DMS153 (cell line): ENCODE measurements at regions not wholly inside any gene's neighbourhood (a gene's known extent, or its start where the extent isn't known, plus 50 kb on each side); places are given as distances from the start of the nearest gene placed in this dataset.
A peak's percentile ranks its signal among the peaks of the same experiment; 100 is the strongest.

Experiments used
- DNase-seq: peaks from one replicate; lab custom pipeline; 2025; lab: John Stamatoyannopoulos, UW

DNA sequence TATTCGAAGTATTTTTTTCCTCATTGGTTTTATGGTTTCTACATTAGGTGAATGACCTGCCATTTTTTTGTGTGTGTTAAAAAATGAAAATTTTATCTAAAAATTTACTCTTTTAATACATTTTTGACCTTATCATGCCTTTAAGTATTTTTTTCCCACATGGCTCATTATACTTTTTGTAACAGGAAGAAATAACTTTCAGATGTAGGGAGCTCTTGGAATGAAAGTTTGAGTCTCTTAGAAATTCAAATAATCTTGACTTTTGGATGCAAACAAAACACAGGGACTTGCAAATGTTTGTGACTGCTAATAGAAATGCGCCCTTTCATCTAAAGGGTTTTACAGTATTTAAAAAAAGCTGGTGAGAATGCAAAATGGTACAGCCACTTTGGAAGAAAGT is 457.9 kb downstream of the KLF5 start:
- DNase-seq = no peak

DNA sequence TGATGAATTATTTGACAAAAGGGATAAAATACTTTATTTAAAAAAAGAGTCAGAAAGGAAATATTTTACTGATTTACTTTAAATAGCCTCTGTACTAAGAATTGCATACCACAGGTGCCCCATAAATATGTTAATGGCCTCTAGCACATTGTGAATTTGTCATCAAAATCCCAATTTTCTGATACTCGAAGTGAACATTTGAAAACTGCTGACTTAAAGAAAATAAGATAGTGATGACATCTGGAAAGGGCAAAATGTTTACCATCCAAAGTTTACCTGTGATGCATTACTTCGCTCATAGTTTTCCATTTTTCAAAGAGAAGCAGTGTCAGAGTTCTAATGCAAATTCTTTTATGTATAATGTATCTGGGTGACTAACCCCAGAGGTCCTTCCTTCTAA is 455.4 kb downstream of the KLF5 start:
- no peak for DNase-seq

- DNase-seq = no peak
Observed at GRCh38 chr13:73513751-73514150, 454.9 kb downstream of the KLF5 start.

DNA sequence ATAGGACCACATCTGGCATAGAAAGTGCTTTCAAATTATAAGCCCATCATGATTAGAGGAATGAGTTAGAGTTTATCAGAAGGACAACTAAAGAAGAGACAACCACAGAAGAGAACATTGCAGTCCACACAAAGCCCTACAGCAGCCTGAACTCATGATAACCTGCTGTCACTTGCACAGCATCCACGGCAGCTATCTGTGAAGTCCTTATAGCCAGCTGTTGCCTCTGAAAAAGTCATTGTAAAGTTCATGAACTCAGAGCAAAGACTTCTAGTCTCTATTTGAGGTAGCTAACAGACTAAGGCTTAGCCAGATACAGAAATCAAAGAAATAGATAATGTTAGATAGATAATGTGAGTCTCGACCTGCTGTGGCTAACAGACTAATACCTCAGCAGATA is 450.0 kb downstream of the KLF5 start:
- DNase-seq = no peak

DNA sequence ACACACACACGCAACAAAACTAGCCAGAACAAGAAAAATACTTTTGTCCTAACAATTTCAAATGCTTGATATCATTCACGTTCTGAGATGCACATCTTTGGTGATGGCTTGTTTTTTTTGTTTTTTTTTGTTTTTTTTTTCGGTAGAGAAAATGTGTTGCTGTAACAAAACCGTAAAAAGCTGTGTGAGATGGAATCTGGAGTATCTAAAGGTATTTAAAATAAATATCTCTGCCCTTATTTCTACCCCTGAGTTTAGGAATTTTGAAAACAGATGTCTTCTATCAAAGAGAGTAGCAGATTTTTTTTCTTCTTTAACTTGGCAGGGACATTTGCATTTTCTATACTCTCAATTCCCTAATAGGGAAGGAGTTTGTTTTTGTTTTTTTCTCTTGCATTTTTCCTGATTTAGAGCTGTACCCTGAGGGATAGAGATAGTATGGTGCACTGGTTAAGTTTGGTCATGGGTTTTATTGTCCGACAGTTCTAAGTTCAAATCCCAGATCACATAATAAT is 446.6 kb downstream of the KLF5 start:
- no peak for DNase-seq

DNA sequence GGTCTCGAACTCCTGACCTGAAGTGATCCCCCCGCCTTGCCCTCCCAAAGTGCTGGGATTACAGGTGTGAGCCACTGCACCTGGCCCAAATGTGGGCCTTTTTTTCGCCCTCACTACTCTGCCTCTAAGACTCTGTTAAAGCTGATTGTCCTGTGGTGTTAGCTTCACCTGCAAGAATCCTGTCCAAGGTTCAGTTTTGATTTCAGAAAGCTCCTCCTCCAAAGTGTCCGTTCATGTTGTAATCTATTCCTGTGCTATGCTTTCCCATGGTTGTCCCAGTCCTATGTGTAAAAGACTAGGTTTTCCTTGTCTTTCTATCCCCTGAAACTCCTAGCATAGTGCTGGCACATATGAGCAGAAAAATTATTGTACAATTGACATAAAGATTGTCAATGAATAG is 440.9 kb downstream of the KLF5 start:
- no peak for DNase-seq

GRCh38 chr13:73497430-73497829 is 438.6 kb downstream of the KLF5 start:
- DNase-seq = no peak

- no peak for DNase-seq
Observed at GRCh38 chr13:73496711-73497110, 437.9 kb downstream of the KLF5 start.

GRCh38 chr13:73492811-73493210 is 434.0 kb downstream of the KLF5 start:
- DNase-seq = no peak

DNA sequence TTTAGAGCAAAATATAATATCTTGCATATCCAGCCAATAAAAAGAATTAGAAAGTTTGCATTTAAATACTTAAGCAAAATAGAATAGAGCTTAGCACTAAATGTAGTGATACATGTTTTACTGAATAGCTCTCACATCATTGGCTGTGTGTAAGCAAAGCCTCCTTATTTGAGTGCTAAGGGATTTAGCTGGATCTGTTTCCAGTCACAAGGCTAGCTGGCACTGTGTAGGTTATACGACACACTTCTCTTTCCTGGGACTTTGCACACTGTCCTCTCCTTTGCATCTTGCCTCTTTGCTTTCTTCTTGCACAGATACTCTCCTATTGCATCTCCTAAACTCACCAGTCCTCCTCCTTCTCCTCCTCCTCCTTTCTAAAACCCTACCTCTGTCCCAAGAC is 423.8 kb downstream of the KLF5 start:
- DNase-seq = no peak

DNA sequence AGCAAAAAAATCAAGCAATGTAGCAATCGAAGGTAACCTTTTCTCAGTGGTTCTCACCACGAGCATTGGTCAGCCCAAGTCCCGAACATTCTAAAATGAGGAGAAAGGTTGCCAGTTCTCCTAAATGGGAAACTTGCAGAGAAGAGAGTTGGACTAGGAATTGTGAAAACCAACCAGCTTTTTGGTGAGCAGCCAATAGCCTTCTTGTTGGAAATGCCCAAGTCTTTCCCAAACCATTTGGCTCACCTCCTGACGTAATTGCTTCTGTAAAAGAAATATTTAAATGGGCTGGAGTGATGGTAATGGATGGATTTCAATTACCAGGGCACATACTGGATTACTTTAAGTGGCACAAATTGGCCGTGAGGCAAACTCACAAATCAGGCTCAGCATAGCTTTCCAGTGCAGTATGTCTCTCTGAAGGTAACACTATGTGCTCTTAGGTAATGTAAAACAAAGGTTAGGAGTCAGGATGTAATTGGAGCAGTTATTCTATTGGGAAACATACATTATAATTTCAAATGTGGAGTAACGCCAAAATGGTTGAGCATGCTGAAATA is 423.2 kb downstream of the KLF5 start:
- no peak for DNase-seq

DNA sequence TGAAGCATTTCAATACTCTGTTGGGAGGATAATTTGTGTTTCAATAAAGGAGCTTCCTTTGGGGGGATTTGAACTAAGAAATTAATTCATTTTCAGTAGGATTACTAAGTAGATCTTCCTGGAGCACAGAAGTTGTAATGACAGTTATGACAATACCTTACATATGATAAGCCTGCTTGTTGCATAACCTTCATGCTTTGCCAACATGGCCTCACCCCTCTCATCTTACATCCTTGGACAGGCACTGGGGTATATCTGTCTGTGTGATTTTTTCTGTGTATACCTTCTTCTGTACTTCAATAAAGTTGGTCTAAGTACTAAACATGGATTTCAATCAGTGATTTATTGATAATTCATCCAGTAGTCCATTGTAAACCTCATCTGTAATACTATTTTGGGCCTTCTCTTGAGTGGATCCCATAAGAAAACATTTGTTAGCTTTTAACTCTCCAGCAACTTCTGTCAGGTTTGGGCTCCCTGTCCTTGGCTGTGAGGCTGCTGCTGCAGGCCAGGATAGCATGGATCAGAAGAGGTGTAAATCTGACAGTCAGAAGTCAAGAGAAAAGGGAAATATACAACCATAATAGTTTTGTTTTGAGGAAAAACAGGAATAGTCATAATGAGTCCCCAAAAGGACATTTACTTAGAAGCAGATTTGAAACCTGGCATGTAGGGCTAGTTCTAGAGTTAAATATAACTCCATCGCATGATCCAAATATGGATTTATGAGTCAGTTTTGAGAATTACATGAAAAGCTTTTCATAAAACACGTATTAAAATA is 422.2 kb downstream of the KLF5 start:
- DNase-seq = no peak

- no peak for DNase-seq
Observed at GRCh38 chr13:73479856-73480255, 421.1 kb downstream of the KLF5 start.

- DNase-seq = no peak
Observed at GRCh38 chr13:73479351-73479750, 420.5 kb downstream of the KLF5 start.

DNA sequence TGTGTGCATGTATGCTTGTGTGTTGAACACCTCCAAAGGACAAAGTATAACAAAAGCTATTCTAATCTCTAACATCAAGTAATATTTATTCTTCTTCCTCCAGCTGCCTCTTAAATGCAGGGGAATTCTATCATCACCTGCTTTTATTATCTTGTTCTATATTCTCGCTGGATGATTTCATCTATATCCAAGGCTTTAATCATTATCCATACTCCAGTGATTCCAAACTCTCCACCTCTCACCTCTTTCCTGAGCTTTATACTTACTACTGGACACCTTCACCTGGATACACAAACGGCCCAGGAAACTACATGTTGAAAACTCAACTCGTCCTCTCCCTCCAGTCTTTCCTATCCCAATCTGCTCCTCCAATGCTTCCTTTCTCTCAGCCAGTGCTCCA is 418.6 kb downstream of the KLF5 start:
- DNase-seq = no peak

DNA sequence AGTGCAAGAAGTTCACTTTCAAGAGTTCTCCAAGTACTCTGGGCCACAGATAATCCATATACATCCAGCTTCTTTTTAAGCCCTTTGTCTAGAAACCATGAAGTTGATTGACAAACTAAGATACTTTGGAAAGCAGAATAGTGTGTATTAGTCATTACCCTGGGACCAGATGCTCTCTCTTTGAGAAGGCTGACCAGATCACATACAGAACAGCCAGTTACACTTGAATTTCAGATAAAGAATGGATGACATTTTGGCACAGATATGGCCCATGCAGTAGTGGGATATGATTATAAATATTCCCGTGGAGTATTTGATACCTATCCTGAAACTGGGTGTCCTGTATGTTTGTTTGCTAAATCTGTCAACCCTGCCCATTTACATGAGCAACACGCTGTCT is 414.2 kb downstream of the KLF5 start:
- no peak for DNase-seq

GRCh38 chr13:73467125-73467524 is 408.3 kb downstream of the KLF5 start:
- no peak for DNase-seq

- no peak for DNase-seq
Observed at GRCh38 chr13:73466561-73466960, 407.8 kb downstream of the KLF5 start.

DNA sequence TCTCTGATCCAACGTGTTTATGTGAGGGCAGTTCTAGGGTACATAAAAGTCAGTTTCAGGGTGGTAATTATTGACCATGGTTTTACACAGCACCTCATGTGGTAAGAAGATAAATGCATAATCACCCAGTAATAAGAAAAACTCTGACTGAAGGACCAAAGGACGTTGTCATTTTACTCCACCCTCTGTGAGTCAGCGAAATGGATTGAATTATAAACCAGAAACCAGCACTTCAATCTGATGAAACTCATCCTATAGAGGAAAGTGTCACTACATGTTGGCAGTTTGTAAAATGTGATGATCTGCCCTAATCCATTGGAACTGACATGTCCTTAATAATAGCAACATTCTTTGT is 406.8 kb downstream of the KLF5 start:
- no peak for DNase-seq

DNA sequence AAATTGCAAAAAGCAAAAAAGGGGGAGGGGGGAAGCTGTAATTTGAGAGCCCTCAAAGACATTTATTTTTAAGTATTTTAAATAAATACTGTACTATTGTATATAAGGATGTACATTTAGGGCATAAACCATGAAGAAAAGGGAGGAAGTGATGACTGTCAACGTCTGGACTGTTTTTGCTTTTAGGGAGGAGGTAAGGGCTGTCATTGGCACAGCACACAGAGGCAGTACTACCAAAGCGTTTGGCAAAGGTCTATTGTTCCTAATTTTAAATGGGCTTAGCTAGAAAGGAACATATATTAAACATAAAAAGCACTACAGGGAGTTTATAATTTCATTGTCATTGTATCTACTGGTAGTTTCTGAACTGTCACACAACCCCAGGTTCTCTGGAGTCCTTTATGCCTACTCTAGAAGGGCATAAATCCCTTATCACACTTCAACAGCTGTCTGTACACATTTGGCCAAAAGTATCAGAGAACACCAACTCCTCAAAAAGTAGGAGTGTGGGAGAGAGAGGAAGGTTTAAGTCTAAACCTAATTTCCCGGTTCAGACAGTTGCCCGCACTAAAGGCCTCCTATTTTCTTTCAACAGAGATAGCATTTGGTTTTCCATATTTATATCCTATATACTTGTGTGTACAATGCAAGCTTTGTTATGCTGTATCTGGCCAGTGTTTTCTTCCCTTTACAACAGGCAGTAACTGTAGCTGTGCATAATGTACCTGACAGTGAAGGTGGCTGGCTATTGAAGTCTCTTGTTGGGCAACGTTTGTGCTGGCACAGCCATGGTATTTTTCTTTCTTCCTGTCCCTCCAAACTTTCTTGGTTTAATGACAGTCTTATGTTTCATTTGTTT is 406.2 kb downstream of the KLF5 start:
- DNase-seq = no peak

- no peak for DNase-seq
Observed at GRCh38 chr13:73462241-73462640, 403.4 kb downstream of the KLF5 start.

- DNase-seq = peak; percentile 80
Observed at GRCh38 chr13:73451221-73452029, 392.6 kb downstream of the KLF5 start.
